Esophagus squamous epithelium (tissue), 4 donors: ENCODE measurements at regions not wholly inside any gene's neighbourhood (a gene's known extent, or its start where the extent isn't known, plus 50 kb on each side); places are given as distances from the start of the nearest gene placed in this dataset.

ENCODE experiments used
- CTCF ChIP-seq, 6 experiments: fragments of 450-650 bp in 4 of 6; fragments of 200-600 bp in 2 of 6; sonication (generic) in 2 of 6; IDR thresholded peaks; one replicate each; pipeline ENCODE4 v1.5.1; 2016 to 2019; ENCODE audit warnings: antibody characterized with exemption in 6 of 6, mild to moderate bottlenecking in 4 of 6, moderate library complexity in 4 of 6
- POLR2A ChIP-seq, 4 donors: fragments of 450-650 bp; IDR thresholded peaks; one replicate each; pipeline ENCODE4 v1.6.1; 2017; ENCODE audit warnings: antibody characterized with exemption in 4 of 4, mild to moderate bottlenecking in 4 of 4, moderate library complexity in 3 of 4

DNA sequence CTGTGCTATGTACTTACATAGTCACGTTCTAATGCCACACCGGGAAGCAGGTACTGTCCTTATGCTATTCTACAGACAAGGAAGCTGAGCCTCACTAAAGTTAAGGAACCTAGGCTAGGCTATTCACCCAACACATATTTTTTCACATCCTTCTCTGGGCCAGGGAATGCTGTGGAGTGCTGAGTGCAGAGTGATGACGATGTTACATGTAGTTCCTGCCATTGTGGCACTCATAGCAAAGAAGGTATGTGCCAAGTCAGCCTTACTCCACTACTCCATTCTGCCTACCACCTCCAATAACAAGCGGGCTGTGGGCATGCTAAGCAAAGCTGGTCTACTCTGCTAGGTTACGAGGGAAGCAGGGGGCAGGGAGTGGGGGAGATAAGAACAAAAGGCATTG is 69.8 kb upstream of the SLC25A26 start:
- TF ChIP-seq CTCF (IDR thresholded peaks at IDR 0.05) (no peak), POLR2A (IDR thresholded peaks at IDR 0.05) (no peak)
